ENCODE measurements at regions not wholly inside any gene's neighbourhood (a gene's known extent, or its start where the extent isn't known, plus 50 kb on each side); places are given as distances from the start of the nearest gene placed in this dataset.

- TF ChIP-seq CTCF (conservative IDR thresholded peaks at IDR 0.05 in 1 of 2, IDR thresholded peaks at IDR 0.05 in 1 of 2; ENCODE audit: extremely low read depth in 1 of 2, insufficient read depth in 1 of 2, low read depth in 1 of 2, low read length in 2 of 2), result no peak
- TF ChIP-seq EZH2 (IDR thresholded peaks at IDR 0.05; ENCODE audit: borderline replicate concordance, low read length), result no peak
Observed at GRCh38 chr7:159247910-159248309, 103.2 kb upstream of the VIPR2 start.

Measured in mammary epithelial cell (primary cell).